NOMO-1 treated with DMSO at 0.1 percent for 48 hours (cell line): ENCODE measurements at regions not wholly inside any gene's neighbourhood (a gene's known extent, or its start where the extent isn't known, plus 50 kb on each side); places are given as distances from the start of the nearest gene placed in this dataset.
"Not testable (repeated sequence)": the region's sequence is repeated elsewhere in the genome, so short reads cannot be mapped to it uniquely, and the experiment has no call there.

Experiments used
- DNase-seq: peaks from one replicate; lab custom pipeline; 2025; ENCODE audit not compliant: unreplicated experiment; lab: John Stamatoyannopoulos, UW

- DNase-seq: not testable (repeated sequence)
These were observed 163.5 kb upstream of the PTCH1 start for GRCh38 chr9:95680306-95680705.

GRCh38 chr9:95679874-95680273, 163.1 kb upstream of the PTCH1 start:
- no peak for DNase-seq

DNA sequence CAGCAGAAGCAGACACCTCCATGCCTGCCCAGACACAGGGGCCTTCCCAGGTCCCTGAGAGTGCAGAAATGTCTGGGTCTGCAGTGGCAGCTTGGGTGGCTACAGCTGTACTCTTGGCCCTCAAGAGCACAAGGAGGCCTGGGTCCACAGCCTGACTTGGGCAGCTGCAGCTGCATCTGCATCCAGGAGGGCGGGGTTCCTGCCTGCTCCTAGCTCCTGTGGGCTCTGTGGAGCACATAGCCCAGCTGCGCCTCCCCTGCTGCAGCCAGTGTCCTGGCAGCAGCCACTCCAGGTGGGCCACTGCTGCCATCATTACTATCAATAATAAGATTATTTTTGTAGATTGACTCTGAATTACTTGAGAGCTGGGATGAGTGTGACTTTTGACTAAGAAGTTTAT, 162.0 kb upstream of the PTCH1 start:
- no peak for DNase-seq

DNA sequence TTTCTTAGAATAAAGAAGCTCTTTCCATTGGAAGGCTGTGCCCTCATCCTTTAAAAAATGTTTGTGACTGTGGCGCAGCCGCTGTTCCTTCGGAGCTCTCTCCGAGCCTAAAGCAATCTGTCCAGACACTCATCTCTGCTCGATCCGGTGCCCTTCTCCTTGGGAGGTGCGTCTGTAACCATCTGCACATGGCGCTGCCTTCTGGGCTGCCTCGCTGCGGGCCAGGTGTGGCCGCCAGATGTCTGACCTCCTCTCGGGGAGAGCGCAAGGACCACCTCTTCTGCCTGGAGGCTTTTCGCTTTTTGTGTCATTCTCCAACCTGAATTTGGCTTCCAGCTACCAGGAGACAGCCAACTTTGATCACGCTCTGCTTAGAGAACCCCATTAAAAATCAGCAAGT, 153.4 kb upstream of the PTCH1 start:
- DNase-seq: no peak

GRCh38 chr9:95669253-95669652, 152.5 kb upstream of the PTCH1 start:
- DNase-seq: no peak

DNA sequence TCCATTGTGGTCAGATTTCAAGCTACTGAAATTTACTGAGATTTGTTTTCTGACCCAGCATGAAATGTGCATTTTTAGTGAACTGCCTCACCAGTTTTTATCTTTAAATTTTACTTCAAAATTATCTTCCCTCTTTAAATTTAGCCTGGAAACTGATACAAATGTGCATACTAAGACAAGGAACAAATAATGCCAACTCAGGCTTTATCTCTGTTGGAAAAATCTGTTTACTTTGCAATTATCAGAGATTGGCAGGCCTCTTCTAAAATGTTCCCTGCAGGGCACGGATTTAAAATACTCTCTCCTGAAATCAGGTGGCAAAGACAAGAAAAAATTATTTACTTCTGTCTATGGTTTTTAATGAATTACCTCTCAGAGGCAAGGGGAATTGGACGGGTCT, 151.0 kb upstream of the PTCH1 start:
- DNase-seq: no peak

- no peak for DNase-seq
These were observed 150.0 kb upstream of the PTCH1 start for GRCh38 chr9:95666785-95667155.

GRCh38 chr9:95666096-95666784, 149.5 kb upstream of the PTCH1 start:
- no peak for DNase-seq

DNA sequence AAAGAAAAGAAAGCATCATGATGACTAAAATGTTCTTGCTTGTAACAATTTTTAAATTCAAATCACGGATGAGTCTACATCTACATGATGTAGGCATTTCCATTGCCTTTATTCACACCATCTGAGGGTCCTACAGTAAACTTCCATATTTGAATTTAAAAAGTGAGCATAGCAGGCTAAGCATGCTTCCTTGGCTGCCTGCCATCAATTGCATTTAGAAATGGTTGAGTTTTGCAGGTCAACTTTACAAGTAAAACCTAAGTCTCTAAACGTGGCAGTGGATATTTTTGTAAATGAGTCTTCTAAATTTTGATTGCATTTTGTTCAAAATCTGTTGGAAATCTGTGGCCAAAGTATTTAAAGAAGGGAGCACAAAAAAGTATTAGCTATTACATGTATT, 136.5 kb upstream of the PTCH1 start:
- no peak for DNase-seq

- no peak for DNase-seq
These were observed 133.9 kb upstream of the PTCH1 start for GRCh38 chr9:95650720-95651119.

- no peak for DNase-seq
These were observed 133.0 kb upstream of the PTCH1 start for GRCh38 chr9:95649801-95650213.

GRCh38 chr9:95648225-95648624, 131.5 kb upstream of the PTCH1 start:
- DNase-seq: no peak

DNA sequence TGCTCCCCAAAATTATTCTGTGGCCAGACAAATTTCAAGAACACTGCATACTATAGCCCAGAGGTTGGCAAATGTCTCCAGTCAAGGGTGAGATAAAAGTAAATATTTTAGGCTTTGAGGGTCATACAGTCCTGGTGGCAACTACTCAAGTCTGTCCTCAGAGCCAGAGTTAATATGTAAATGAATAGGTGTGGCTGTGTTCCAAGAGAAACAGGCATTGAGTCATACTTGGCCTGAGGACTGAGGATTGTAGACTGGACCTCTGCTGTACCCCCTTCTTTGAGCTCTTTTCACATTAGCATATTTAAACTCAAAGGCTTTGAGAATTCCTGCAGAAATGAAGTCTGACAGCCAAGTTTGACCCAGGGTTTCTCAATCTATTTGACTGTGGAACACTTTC, 129.2 kb upstream of the PTCH1 start:
- DNase-seq: no peak

DNA sequence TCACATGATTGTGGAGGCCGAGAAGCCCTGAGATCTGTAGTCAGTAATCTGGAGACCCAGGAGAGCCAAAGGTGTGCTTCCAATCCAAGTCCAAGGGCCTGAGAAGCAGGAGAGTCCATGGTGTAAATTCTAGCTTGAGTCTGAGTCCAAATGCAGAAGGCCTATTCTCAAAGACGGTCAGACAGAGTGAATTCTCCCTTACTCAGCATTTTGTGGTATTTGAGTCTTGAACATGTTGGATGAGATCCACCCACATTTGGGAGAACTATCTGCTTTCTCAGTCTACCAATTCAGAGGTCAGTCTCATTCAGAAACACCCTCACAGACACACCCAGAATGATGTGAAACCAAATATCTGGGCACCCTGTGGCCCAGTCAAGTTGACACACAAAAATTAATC, 128.8 kb upstream of the PTCH1 start:
- DNase-seq: no peak

DNA sequence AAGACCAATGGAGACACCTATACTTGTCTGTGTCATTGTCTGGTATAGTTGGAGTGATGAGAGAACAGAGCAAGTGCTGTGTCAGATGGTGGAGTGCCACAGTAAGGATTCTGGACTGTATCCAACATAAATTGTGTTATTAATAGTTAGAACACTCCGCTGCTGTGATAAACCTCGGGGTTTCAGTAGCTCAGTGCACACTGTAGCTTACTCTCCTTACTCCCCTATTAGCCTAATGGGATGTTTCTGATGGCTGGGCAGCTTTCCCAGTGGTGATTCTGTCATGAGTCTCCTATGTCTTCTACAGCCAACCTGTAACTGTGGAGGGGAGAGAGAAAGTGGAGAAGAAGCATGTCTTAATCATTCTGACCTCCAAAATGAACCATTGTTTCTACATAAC, 127.6 kb upstream of the PTCH1 start:
- no peak for DNase-seq

DNA sequence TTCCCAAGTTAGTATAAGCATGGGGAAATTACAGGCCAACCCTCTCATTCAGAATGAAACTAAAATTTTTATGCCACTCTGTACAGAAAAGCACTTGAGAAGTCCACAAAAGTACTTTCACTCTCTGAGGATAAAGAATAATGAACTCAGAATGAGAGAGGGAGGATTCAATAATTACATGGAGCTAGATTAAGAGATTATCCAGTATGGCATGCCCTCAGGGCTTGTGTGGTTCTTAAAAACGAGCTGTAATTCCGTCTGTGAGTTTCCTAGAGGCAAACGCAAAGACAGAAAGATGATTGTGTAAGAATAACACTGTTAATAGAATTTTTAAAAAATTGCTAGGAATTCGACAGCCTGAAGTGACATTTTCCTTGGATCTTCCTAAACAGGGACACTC, 126.8 kb upstream of the PTCH1 start:
- DNase-seq: no peak

DNA sequence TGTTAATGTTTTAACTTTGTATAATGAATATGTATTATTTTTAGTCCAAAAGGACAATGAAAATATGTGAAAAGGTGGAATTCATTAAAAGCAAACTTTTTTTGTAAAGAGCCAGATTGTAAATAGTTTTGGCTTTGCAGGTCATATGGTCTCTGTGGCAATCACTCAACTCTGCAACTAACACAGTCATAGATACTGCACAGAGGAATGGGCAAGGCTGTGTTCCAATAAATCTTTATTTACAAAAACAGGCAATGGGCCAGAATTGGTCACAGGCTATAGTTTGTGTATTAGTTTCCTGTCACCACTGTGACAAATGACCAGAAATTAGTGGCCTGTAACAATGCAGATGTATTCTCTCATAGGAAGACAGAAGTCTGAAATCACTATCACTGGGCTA, 125.4 kb upstream of the PTCH1 start:
- DNase-seq: no peak

DNA sequence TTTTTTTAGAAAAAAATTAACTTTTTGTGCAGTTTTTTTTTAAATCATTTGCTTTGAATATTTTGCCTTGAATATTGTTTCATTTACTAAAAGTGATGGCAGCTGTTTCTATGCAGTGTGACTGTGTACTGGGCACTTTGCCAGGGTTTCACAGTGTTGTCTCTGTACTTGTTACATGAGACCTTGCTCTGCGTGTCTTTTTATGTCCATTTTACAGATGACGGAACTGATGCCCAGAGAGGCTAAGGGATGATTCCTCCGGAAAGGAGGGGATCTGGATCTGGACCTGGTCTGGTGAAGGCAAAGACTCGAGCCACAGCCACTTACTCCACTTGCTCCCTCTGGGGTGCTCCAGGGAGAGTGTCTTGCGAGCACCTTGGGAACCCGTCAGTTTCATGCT, 124.8 kb upstream of the PTCH1 start:
- DNase-seq: no peak

DNA sequence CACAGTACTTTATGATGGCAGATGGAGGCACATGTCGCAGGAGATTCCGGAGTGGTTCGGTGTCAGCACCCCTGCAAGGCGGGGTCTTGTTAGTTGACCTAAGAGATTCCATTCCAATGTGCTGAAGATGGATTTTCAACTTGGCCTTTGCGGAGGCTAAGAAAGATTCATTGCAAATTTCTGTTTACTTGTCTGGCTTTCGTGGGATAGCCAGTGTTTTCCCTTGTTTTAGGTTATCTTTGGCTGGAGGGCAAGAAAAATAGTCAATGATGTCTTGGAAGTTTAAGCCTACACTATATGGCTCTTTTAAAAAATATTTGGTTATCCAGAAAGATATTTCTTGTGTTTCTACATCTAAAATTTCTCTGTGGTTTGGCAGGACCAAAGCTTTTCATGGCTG, 123.6 kb upstream of the PTCH1 start:
- DNase-seq: no peak

- DNase-seq: no peak
These were observed 119.4 kb upstream of the PTCH1 start for GRCh38 chr9:95635986-95636671.

DNA sequence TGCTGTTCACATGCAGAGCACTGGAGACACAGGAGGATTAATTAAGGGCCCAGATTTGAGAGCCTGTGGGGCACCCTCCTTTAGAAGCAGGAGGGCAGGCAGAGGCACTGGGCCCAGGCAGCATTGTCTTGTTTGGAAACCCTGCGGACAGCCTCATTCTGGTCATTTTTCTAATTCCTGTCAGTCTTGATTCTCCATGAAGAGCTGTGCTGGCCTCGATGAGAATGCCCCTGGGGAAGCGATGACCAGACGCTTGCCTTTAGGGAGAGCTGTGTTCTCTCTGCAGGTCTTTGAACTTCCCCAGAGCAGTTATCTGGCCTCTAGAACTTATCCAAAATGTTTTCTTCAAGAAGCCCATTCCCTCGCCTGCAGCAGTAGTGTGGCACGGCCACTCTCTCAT, 117.8 kb upstream of the PTCH1 start:
- DNase-seq: no peak

- no peak for DNase-seq
These were observed 117.3 kb upstream of the PTCH1 start for GRCh38 chr9:95634114-95634513.

GRCh38 chr9:95629585-95629984, 112.8 kb upstream of the PTCH1 start:
- DNase-seq: no peak
